ENCODE measurements at regions not wholly inside any gene's neighbourhood (a gene's known extent, or its start where the extent isn't known, plus 50 kb on each side); places are given as distances from the start of the nearest gene placed in this dataset.

- Mint-ChIP-seq H3K27ac (no peak overlapping the region), H3K4me3 (no peak overlapping the region), H3K4me1 (no peaks in the 10 kb centered on the region), H3K36me3 (no peaks in the 10 kb centered on the region), H3K27me3 (ENCODE audit: low read depth in 3 of 3) (peaks cover 0 to 2% (median 0%) of the 10 kb centered on the region in 3 donors), H3K9me3 (peaks cover 3 to 25% (median 10%) of the 10 kb centered on the region in 6 donors)
- DNase-seq: no peak
Measured at GRCh38 chr4:111652986-111653385, 492.3 kb upstream of the FAM241A start.

DNA sequence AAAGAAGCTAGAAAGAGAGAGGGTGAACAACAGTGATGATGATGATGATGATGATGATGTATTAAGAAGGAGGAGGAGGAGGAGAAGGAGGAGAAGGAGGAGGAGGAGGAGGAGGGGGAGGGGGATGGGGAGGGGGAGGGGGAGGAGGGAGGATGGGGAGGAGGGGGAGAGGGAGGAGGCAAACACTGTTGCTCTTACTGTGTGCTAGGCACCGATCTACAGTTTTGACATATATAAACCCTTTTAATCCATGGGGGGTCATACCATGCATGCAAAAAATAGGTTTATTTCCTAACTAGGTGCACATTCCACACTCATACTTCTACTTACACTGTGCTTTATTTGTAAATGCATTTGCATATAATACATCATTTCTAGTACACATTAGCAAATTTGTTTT is 482.8 kb upstream of the FAM241A start:
- H3K4me1 Mint-ChIP-seq: no peaks in the 10 kb centered on the region
- no peak overlapping the region for H3K27ac Mint-ChIP-seq
- H3K4me3 Mint-ChIP-seq: no peak overlapping the region
- no peak for DNase-seq
- H3K36me3 Mint-ChIP-seq: no peaks in the 10 kb centered on the region
- no peaks in the 10 kb centered on the region for H3K27me3 Mint-ChIP-seq (ENCODE audit: low read depth in 3 of 3)
- peaks cover 0 to 10% (median 1%) of the 10 kb centered on the region in 6 donors for H3K9me3 Mint-ChIP-seq

DNA sequence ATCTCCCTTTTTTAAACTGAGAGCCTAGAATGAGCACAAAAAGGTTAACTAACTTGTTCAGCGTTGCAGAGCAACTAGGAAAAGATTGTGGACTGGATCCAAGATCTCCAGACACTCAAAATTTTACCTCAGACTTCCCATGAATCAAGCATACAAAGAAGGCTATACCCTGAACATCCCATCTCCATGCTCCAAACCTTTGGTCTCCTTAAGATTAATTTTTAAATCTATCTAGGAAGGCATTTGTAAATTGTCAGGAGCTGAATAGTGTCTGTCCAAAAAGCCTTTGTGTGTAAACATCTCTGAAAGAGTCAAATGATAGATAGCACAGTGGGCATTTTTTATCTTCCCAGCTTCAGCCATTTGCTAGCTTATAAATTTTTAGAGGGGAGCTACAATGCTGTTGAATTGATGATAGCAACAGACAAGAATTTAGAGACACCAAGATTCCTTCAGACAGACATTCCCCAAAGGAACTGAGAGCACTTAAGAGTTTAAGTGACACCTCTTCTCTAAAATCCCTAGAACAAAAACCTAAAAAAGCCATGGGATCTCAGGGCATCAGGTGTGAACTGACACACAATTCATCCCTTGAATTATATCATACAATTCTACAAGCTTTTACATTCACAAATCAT is 480.8 kb upstream of the FAM241A start:
- H3K27me3 Mint-ChIP-seq (ENCODE audit: low read depth in 3 of 3): no peaks in the 10 kb centered on the region
- DNase-seq: no peak
- H3K4me1 Mint-ChIP-seq: no peaks in the 10 kb centered on the region
- H3K27ac Mint-ChIP-seq: no peak overlapping the region
- H3K36me3 Mint-ChIP-seq: no peaks in the 10 kb centered on the region
- peaks cover 0 to 16% (median 1%) of the 10 kb centered on the region in 6 donors for H3K9me3 Mint-ChIP-seq
- no peak overlapping the region for H3K4me3 Mint-ChIP-seq

DNA sequence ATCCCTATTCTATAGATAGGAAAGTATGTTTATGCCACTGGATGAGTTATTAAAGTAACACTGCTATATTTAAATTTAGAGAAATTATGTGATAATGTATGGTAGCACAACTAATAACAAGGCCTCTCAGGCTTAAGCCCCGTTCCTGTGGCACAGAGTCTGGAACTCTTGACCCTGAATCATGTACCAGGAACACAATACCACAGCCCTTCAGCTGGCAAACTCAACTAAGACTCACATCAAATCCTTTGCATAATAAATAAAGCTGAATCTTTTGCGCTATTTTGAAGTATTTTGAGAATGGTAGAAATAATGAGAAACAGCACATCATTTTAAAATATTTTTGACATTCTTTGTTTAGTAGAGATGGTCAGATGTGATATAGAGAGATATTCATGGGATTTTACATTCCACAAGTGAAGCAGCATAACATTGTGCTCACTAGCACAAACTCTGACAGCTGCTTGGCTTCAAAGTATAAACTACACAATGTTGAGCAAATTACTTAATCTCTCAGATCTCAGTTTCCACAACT is 478.4 kb upstream of the FAM241A start:
- no peak for DNase-seq
- H3K36me3 Mint-ChIP-seq: no peaks in the 10 kb centered on the region
- H3K4me3 Mint-ChIP-seq: no peak overlapping the region
- H3K4me1 Mint-ChIP-seq: no peaks in the 10 kb centered on the region
- H3K27me3 Mint-ChIP-seq (ENCODE audit: low read depth in 3 of 3): no peaks in the 10 kb centered on the region
- no peak overlapping the region for H3K27ac Mint-ChIP-seq
- peaks cover 0 to 16% (median under 1%) of the 10 kb centered on the region in 6 donors for H3K9me3 Mint-ChIP-seq

DNA sequence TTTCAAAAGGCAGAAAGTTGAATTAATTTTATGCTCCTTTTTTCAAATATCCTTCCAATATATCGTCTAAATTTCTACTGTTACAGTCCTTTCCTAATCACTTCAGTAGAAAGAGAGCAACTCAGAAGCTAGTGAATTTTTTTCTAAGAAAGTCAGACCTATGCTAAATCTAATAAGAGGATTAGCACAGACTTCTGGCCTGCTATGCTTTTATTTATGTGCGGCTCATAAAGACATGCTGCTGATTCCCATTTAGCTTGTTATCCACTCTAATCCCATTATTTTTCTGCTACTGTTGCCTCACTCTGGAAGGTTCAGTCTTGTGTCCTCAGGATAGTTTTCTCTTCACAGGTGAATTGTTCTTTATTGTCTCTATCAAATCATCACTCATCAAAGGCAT is 473.5 kb upstream of the FAM241A start:
- no peaks in the 10 kb centered on the region for H3K36me3 Mint-ChIP-seq

DNA sequence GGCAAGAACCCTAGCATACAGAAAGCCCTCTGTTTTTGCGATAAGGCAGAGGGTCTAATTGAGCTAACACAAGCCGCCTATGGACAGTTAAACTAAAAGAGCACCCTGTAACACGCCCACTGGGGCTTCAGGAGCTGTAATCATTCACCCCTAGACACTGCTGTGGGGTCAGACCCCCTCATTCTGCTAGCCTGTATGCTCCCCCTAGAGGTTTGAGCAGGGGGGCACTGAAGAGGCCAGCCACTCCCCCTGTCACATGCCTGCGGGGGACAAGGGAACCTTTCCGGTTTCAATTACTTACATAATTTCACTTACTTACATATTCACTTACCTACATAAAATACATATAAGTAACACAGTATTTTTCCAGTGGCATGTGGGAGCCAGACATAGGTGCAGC is 469.5 kb upstream of the FAM241A start:
- DNase-seq: no peak
- no peaks in the 10 kb centered on the region for H3K36me3 Mint-ChIP-seq
- H3K9me3 Mint-ChIP-seq: peaks cover 2 to 30% (median 5%) of the 10 kb centered on the region in 6 donors
- peaks cover 0 to 2% (median 0%) of the 10 kb centered on the region in 3 donors for H3K27me3 Mint-ChIP-seq (ENCODE audit: low read depth in 3 of 3)
- no peaks in the 10 kb centered on the region for H3K4me1 Mint-ChIP-seq
- H3K4me3 Mint-ChIP-seq: no peak overlapping the region
- no peak overlapping the region for H3K27ac Mint-ChIP-seq

More for the DNA sequence above, 473.5 kb upstream of the FAM241A start:
- Mint-ChIP-seq H3K9me3 (peaks cover 0 to 22% (median 2%) of the 10 kb centered on the region in 6 donors), H3K27me3 (ENCODE audit: low read depth in 3 of 3) (peaks cover 0 to 2% (median 0%) of the 10 kb centered on the region in 3 donors), H3K4me3 (no peak overlapping the region), H3K4me1 (no peaks in the 10 kb centered on the region), H3K27ac (no peak overlapping the region)
- DNase-seq: no peak

GRCh38 chr4:111676533-111676932 is 468.7 kb upstream of the FAM241A start:
- Mint-ChIP-seq H3K4me1 (no peaks in the 10 kb centered on the region), H3K27me3 (ENCODE audit: low read depth in 3 of 3) (peaks cover 0 to 2% (median 0%) of the 10 kb centered on the region in 3 donors), H3K27ac (no peak overlapping the region), H3K36me3 (no peaks in the 10 kb centered on the region), H3K9me3 (peaks cover 2 to 30% (median 5%) of the 10 kb centered on the region in 6 donors), H3K4me3 (no peak overlapping the region)
- DNase-seq: no peak

DNA sequence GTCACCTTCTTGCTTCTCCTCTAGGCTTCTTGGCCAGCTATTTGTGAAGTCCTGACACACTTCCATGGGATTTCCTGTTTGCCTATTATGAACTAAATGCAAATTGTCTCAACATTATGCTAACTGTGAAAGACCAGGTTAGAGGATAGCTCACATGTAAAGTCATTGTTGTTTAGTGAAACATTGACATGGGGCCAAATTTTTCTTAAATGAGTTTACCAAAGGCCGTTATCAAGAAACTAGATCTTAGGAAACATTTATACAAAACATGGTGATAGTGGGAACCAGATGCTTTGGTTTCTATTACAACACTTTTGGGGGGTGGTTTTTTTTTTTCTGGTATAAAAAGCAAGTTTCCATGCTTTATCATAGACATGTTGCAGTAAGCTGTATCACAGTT is 466.8 kb upstream of the FAM241A start:
- Mint-ChIP-seq H3K27ac (no peak overlapping the region), H3K4me1 (no peaks in the 10 kb centered on the region), H3K9me3 (peaks cover 2 to 24% (median 3%) of the 10 kb centered on the region in 6 donors), H3K36me3 (no peaks in the 10 kb centered on the region), H3K27me3 (ENCODE audit: low read depth in 3 of 3) (peaks cover 0 to 1% (median 0%) of the 10 kb centered on the region in 3 donors), H3K4me3 (no peak overlapping the region)
- DNase-seq: no peak

- Mint-ChIP-seq H3K9me3 (peaks cover 2 to 24% (median 4%) of the 10 kb centered on the region in 6 donors), H3K27ac (no peak overlapping the region), H3K4me1 (no peaks in the 10 kb centered on the region), H3K27me3 (ENCODE audit: low read depth in 3 of 3) (peaks cover 0 to 1% (median 0%) of the 10 kb centered on the region in 3 donors), H3K4me3 (no peak overlapping the region), H3K36me3 (no peaks in the 10 kb centered on the region)
- DNase-seq: no peak
Measured at GRCh38 chr4:111678908-111679307, 466.3 kb upstream of the FAM241A start.

DNA sequence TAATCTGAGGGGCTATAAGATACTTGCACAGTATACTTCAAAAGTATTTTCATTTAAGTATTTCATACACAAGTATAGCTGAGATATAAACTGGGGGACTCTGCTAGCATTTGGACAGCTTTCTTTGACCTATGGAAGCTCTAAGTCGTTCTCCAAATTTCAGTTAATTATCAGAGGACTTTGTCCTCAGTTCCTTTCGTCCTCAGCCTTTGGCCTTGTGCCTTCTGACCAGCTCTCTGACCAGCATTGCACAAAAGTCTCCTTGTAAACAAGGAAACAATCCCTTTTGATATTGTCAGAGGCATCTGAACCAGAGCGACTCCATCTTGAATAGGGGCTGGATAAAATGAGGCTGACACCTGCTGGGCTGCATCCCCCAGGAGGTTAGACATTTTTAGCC is 464.0 kb upstream of the FAM241A start:
- H3K27me3 Mint-ChIP-seq (ENCODE audit: low read depth in 3 of 3): peaks cover 0 to 2% (median 1%) of the 10 kb centered on the region in 3 donors
- no peak overlapping the region for H3K27ac Mint-ChIP-seq
- DNase-seq: no peak
- peaks cover 4 to 22% (median 8%) of the 10 kb centered on the region in 6 donors for H3K9me3 Mint-ChIP-seq
- H3K36me3 Mint-ChIP-seq: no peaks in the 10 kb centered on the region
- no peaks in the 10 kb centered on the region for H3K4me1 Mint-ChIP-seq
- H3K4me3 Mint-ChIP-seq: no peak overlapping the region

GRCh38 chr4:111681751-111682150 is 463.5 kb upstream of the FAM241A start:
- H3K9me3 Mint-ChIP-seq: peaks cover 4 to 22% (median 8%) of the 10 kb centered on the region in 6 donors
- H3K36me3 Mint-ChIP-seq: no peaks in the 10 kb centered on the region
- no peak overlapping the region for H3K4me3 Mint-ChIP-seq
- no peak for DNase-seq
- H3K4me1 Mint-ChIP-seq: no peaks in the 10 kb centered on the region
- H3K27me3 Mint-ChIP-seq (ENCODE audit: low read depth in 3 of 3): peaks cover 0 to 2% (median 1%) of the 10 kb centered on the region in 3 donors
- H3K27ac Mint-ChIP-seq: no peak overlapping the region

DNA sequence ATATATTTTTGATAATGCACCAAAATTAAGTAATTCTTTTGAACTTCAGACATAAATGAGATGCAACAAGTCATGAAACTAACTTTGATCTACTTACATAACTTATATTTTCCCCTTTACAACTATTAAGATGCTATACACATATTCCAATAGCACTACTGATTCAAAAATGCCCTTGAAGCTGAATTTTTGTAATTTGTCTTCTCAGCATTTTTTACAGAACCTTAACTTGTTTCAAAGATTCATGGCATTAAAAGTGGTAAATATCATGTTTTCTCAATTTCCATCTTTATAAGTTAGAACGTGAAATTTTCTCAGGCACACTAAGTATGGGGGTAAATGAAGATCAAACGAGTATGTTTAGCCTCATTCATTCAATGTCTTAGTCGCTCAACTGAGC is 460.0 kb upstream of the FAM241A start:
- DNase-seq: no peak
- H3K27me3 Mint-ChIP-seq (ENCODE audit: low read depth in 3 of 3): peaks cover 0 to 2% (median 1%) of the 10 kb centered on the region in 3 donors
- H3K4me3 Mint-ChIP-seq: no peak overlapping the region
- no peak overlapping the region for H3K27ac Mint-ChIP-seq
- no peaks in the 10 kb centered on the region for H3K36me3 Mint-ChIP-seq
- peaks cover 2 to 15% (median 12%) of the 10 kb centered on the region in 6 donors for H3K9me3 Mint-ChIP-seq
- H3K4me1 Mint-ChIP-seq: no peaks in the 10 kb centered on the region

GRCh38 chr4:111689214-111689613 is 456.0 kb upstream of the FAM241A start:
- no peak for DNase-seq
- Mint-ChIP-seq H3K4me3 (no peak overlapping the region), H3K9me3 (peaks cover 2 to 14% (median 10%) of the 10 kb centered on the region in 6 donors), H3K36me3 (no peaks in the 10 kb centered on the region), H3K27ac (no peak overlapping the region), H3K27me3 (ENCODE audit: low read depth in 3 of 3) (peaks cover 0 to under 1% (median 0%) of the 10 kb centered on the region in 3 donors), H3K4me1 (no peaks in the 10 kb centered on the region)

GRCh38 chr4:111689731-111690130 is 455.5 kb upstream of the FAM241A start:
- DNase-seq: no peak
- Mint-ChIP-seq H3K4me3 (no peak overlapping the region), H3K4me1 (no peaks in the 10 kb centered on the region), H3K27ac (no peak overlapping the region), H3K9me3 (peaks cover 2 to 11% (median 8%) of the 10 kb centered on the region in 6 donors), H3K27me3 (ENCODE audit: low read depth in 3 of 3) (no peaks in the 10 kb centered on the region), H3K36me3 (no peaks in the 10 kb centered on the region)

- Mint-ChIP-seq H3K4me3 (no peak overlapping the region), H3K36me3 (no peaks in the 10 kb centered on the region), H3K4me1 (no peaks in the 10 kb centered on the region), H3K27ac (no peak overlapping the region), H3K27me3 (ENCODE audit: low read depth in 3 of 3) (peaks cover 0 to 1% (median 0%) of the 10 kb centered on the region in 3 donors), H3K9me3 (peaks cover 2 to 11% (median 7%) of the 10 kb centered on the region in 6 donors)
- no peak for DNase-seq
Measured at GRCh38 chr4:111693758-111694157, 451.5 kb upstream of the FAM241A start.

Measured in immature natural killer cell (primary cell).